HCT116 (cell line): ENCODE measurements at regions not wholly inside any gene's neighbourhood (a gene's known extent, or its start where the extent isn't known, plus 50 kb on each side); places are given as distances from the start of the nearest gene placed in this dataset.

ENCODE experiments used
- ATAC-seq: fragments of 200-7000 bp; cut with Tn5 transposase; 2 replicates; pipeline ENCODE4 v1.9.1; 2020; ENCODE audit warnings: mild to moderate bottlenecking, moderate library complexity
- BruUV-seq: library from RNA; stranded (reverse); fragments of 400-500 nt; replicated peaks from 2 replicates; lab custom pipeline; 2021; lab: Mats Ljungman, UMichigan
- CTCF ChIA-PET: fragments of 300-600 bp; sonication (Branson Sonifier 250); formaldehyde crosslinking; loops from one replicate; lab custom pipeline; 2021; ENCODE audit warnings: antibody characterized with exemption; lab: Charles Lee
- POLR2A ChIA-PET: fragments of 300-600, 350-600 bp; sonication (Branson Sonifier 250); formaldehyde crosslinking; loops from one replicate; lab custom pipeline; 2021; ENCODE audit warnings: antibody characterized with exemption; lab: Charles Lee
- RAD21 ChIA-PET, 2 experiments: fragments of 300-600 bp; sonication (Branson Sonifier 250); formaldehyde crosslinking; loops; one replicate each; lab custom pipeline; 2023; ENCODE audit warnings: low total read pairs in 2 of 2; ENCODE audit not compliant: uncharacterized antibody in 2 of 2, unreplicated experiment in 2 of 2, low non-redundant PET in 1 of 2; lab: Charles Lee
- DNase-seq: peaks from one replicate; pipeline ENCODE4 v3.0.0-alpha.2; 2010; ENCODE audit warnings: low read depth, low spot score
- H2AFZ ChIP-seq: fragments of 200-600 bp; shearing (Covaris generic), sonication (generic); 2 replicates; pipeline ENCODE4 v1.6.1; 2017; ENCODE audit warnings: low read depth, mixed run types, mixed read lengths, antibody characterized with exemption, low read length; ENCODE audit not compliant: poor library complexity, severe bottlenecking
- H3K27ac ChIP-seq: 2 replicates; pipeline ENCODE4 v1.5.1; 2012; ENCODE audit warnings: low read depth, low read length
- H3K27me3 ChIP-seq: fragments of 200-600 bp; sonication (generic); 2 replicates; pipeline ENCODE4 v1.6.1; 2016; ENCODE audit warnings: mixed run types, low read length, mixed read lengths; ENCODE audit not compliant: insufficient read depth
- H3K36me3 ChIP-seq, 2 experiments: fragments of 200-500 bp in 1 of 2; fragments of 200-600 bp in 1 of 2; sonication (Bioruptor generic) in 1 of 2; sonication (generic) in 1 of 2; 2 replicates each; pipeline versions ENCODE4 v1.5.1 to v1.6.1; 2014 to 2016; ENCODE audit warnings: low read length in 2 of 2, inconsistent platforms in 1 of 2, mixed read lengths in 1 of 2, mixed run types in 1 of 2; ENCODE audit not compliant: insufficient read depth in 2 of 2, control insufficient read depth in 1 of 2
- H3K4me1 ChIP-seq, 2 experiments: fragments of 200-600 bp in 1 of 2; sonication (generic) in 1 of 2; 2 replicates each; pipeline versions ENCODE4 v1.5.1 to v1.6.1; 2012 to 2017; ENCODE audit warnings: low read length in 2 of 2, inconsistent platforms in 1 of 2, mild to moderate bottlenecking in 1 of 2, mixed read lengths in 1 of 2, mixed run types in 1 of 2, moderate library complexity in 1 of 2; ENCODE audit not compliant: insufficient read depth in 2 of 2, control insufficient read depth in 1 of 2
- H3K4me2 ChIP-seq: fragments of 200-600 bp; sonication (generic); 2 replicates; pipeline ENCODE4 v1.6.1; 2017; ENCODE audit warnings: mixed run types, low read length, mixed read lengths
- H3K4me3 ChIP-seq, 2 experiments: fragments of 200-600 bp in 1 of 2; sonication (generic) in 1 of 2; replicated peaks in 1 of 2; 2 replicates each; pipeline ENCODE4 v1.5.1; 2011 to 2016; ENCODE audit warnings: low read length in 2 of 2, control low read depth in 1 of 2, low read depth in 1 of 2, mild to moderate bottlenecking in 1 of 2, mixed read lengths in 1 of 2, mixed run types in 1 of 2
- H3K79me2 ChIP-seq: fragments of 200-600 bp; sonication (generic); 2 replicates; pipeline ENCODE4 v1.6.1; 2017; ENCODE audit warnings: mild to moderate bottlenecking, mixed run types, low read length, moderate library complexity, mixed read lengths; ENCODE audit not compliant: insufficient read depth
- H3K9ac ChIP-seq: fragments of 200-600 bp; sonication (generic); 2 replicates; pipeline ENCODE4 v1.6.1; 2016; ENCODE audit warnings: low read length, mixed read lengths
- H3K9me2 ChIP-seq: fragments of 200-600 bp; sonication (generic), shearing (Covaris generic); 2 replicates; pipeline ENCODE4 v1.6.1; 2017; ENCODE audit warnings: mixed run types, mild to moderate bottlenecking, moderate library complexity; ENCODE audit not compliant: insufficient read depth
- H3K9me3 ChIP-seq, 2 experiments: fragments of 200-500 bp in 1 of 2; fragments of 200-600 bp in 1 of 2; sonication (Bioruptor generic) in 1 of 2; sonication (generic) in 1 of 2; 2 replicates each; pipeline ENCODE4 v1.6.1; 2014 to 2017; ENCODE audit warnings: low read length in 2 of 2, mixed read lengths in 2 of 2, inconsistent platforms in 1 of 2, low read depth in 1 of 2, mild to moderate bottlenecking in 1 of 2, mixed run types in 1 of 2, moderate library complexity in 1 of 2; ENCODE audit not compliant: control insufficient read depth in 1 of 2, insufficient read depth in 1 of 2
- H4K20me1 ChIP-seq: fragments of 200-600 bp; sonication (generic), shearing (Covaris generic); 2 replicates; pipeline ENCODE4 v1.6.1; 2017; ENCODE audit warnings: mixed run types, mild to moderate bottlenecking, moderate library complexity; ENCODE audit not compliant: insufficient read depth
- CTCF ChIP-seq, 3 experiments: fragments of 200-600 bp in 1 of 3; sonication (generic) in 1 of 3; IDR thresholded peaks in 2 of 3; conservative IDR thresholded peaks in 1 of 3; 2 replicates each; pipeline ENCODE4 v1.5.1; 2012 to 2017; ENCODE audit warnings: low read depth in 2 of 3, low read length in 2 of 3, antibody characterized with exemption in 1 of 3, borderline replicate concordance in 1 of 3, control low read depth in 1 of 3, mild to moderate bottlenecking in 1 of 3, mixed read lengths in 1 of 3, mixed run types in 1 of 3, moderate library complexity in 1 of 3; ENCODE audit not compliant: insufficient read depth in 1 of 3
- EZH2 ChIP-seq: fragments of 200-600 bp; sonication (generic); IDR thresholded peaks from 2 replicates; pipeline ENCODE4 v1.6.1; 2017; ENCODE audit warnings: antibody characterized with exemption, mixed run types
- EZH2phosphoT487 ChIP-seq: fragments of 200-600 bp; IDR thresholded peaks from 2 replicates; pipeline ENCODE4 v1.6.1; 2018; ENCODE audit warnings: antibody characterized with exemption, borderline replicate concordance
- JUND ChIP-seq: IDR thresholded peaks from 2 replicates; pipeline ENCODE4 v1.6.1; 2012
- SRF ChIP-seq: IDR thresholded peaks from 2 replicates; pipeline ENCODE4 v1.6.1; 2012; ENCODE audit warnings: low read depth
- ZBTB33 ChIP-seq: IDR thresholded peaks from 2 replicates; pipeline ENCODE4 v1.6.1; 2011; ENCODE audit warnings: mild to moderate bottlenecking, low read length, moderate library complexity; ENCODE audit not compliant: insufficient replicate concordance; ENCODE audit errors: extremely low read depth
- intact Hi-C: fragments of 100-400 bp; cut with micrococcal nuclease; formaldehyde crosslinking; loops from 2 replicates; pipeline ENCODE4 v1.10.0; 2022

- TF ChIP-seq JUND (no peak), SRF (no peak), EZH2 (no peak)
- TF ChIP-seq, all 23 proteins: peak for 0
Measured at GRCh38 chrY:15554991-15555390, 1030.7 kb downstream of the NLGN4Y start (continued).

GRCh38 chrY:15559169-15559568, 1034.8 kb downstream of the NLGN4Y start:
- intact Hi-C loops: no loop called here
- ATAC-seq (no peak), DNase-seq (no peak)
- POLR2A ChIA-PET: no interaction called here
- BruUV-seq: no TSS peak
- Histone ChIP-seq H3K27ac (no peak overlapping the region), H3K4me3 (no peak overlapping the region), H3K9ac (no peak overlapping the region), H3K4me1 (no peaks in the 10 kb centered on the region), H4K20me1 (no peaks in the 10 kb centered on the region), H3K27me3 (no peaks in the 10 kb centered on the region), H2AFZ (no peak overlapping the region), H3K79me2 (no peaks in the 10 kb centered on the region), H3K4me2 (no peak overlapping the region), H3K9me3 (no peaks in the 10 kb centered on the region), H3K9me2 (no peaks in the 10 kb centered on the region), H3K36me3 (no peaks in the 10 kb centered on the region)
- CTCF ChIA-PET: no interaction called here
- TF ChIP-seq ZBTB33 (no peak), SRF (no peak), CTCF (IDR thresholded peaks at IDR 0.05 in 2 of 3, conservative IDR thresholded peaks at IDR 0.05 in 1 of 3; ENCODE audit: borderline replicate concordance in 1 of 3, insufficient read depth in 1 of 3, low read depth in 2 of 3, low read length in 2 of 3) (no peak), EZH2phosphoT487 (no peak)
- RAD21 ChIA-PET: no interaction called here
